GM13976 (cell line): ENCODE measurements at regions not wholly inside any gene's neighbourhood (a gene's known extent, or its start where the extent isn't known, plus 50 kb on each side); places are given as distances from the start of the nearest gene placed in this dataset.

Experiments used
- DNase-seq: peaks from one replicate; pipeline ENCODE4 v3.0.0; 2012; ENCODE audit warnings: low spot score
- CTCF ChIP-seq: IDR thresholded peaks from 2 replicates; pipeline ENCODE4 v1.5.1; 2012; ENCODE audit warnings: borderline replicate concordance, mild to moderate bottlenecking; ENCODE audit not compliant: insufficient read depth; ENCODE audit errors: extremely low read depth, missing control alignments, control extremely low read depth
- in situ Hi-C: fragments of 300-500 bp; cut with MboI; formaldehyde crosslinking; loops from one replicate; pipeline ENCODE4 v1.12.0; 2022; ENCODE audit warnings: low sequenced_read_pairs, mixed read lengths, inconsistent platforms; ENCODE audit not compliant: unreplicated experiment

DNA sequence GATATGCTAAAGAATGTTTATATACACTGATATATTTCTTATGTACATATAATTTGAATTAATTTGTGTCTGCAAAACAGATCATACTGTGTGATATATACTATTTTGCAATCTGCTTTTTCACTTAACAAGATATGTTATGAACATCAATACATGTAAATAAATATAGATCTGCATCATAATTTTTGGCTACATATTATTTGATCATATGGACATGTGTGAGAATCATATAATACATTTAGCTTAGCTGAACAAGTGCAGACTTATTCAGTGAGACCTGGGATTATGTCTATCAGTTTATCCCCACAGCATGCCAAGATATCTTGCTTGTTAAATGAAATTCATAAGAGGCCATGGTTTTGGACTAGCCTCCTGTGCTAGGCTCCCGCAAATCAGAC, 474.3 kb downstream of the ARHGEF28 start:
- no peak for DNase-seq
- in situ Hi-C loops = no loop called here
- TF ChIP-seq CTCF = no peak

- DNase-seq = no peak
- in situ Hi-C loops = no loop called here
- TF ChIP-seq CTCF = no peak
Observed at GRCh38 chr5:74099538-74100267, 473.7 kb downstream of the ARHGEF28 start.

DNA sequence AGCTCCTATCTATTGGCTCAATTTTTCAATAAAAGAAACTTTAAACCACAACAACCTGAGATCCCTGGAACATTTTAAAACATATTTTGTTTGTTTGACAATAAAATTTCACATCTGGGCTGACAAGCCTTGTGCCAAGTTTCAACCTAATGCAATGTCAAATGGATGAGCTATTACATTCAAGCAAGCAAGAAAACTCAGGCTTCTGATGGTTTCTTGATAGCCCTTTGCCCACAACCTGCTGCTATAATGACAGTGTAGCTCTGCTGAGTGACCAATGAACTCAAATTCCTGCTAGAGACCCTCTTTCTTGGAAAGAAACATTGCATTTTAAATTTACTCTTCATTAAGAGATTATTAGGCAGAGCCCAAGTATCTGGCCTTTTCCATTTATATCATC, 472.9 kb downstream of the ARHGEF28 start:
- TF ChIP-seq CTCF = no peak
- in situ Hi-C loops = no loop called here
- DNase-seq = no peak

- TF ChIP-seq CTCF = no peak
- in situ Hi-C loops = no loop called here
- DNase-seq = no peak
Observed at GRCh38 chr5:74098456-74098855, 472.5 kb downstream of the ARHGEF28 start.

- in situ Hi-C loops = no loop called here
- no peak for DNase-seq
- no peak for TF ChIP-seq CTCF
Observed at GRCh38 chr5:74096325-74096724, 470.3 kb downstream of the ARHGEF28 start.

DNA sequence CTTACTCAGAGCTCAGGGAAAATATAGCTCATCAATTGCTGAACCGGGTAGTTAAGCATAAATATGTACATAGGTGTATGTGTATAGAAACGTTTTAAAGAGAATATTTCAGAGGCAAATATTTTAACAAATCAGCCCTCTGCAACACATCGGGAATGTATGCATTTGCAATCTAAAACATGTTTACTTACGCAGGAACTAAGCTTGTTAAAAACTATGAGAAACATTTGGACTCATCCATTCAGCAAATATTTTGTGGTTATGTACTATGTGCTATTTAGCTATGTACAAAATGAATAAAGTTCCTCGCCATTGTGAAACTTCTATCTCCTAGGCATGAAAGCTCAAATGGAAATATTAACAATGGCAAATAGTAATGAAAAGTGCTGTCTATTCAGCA, 469.9 kb downstream of the ARHGEF28 start:
- in situ Hi-C loops = no loop called here
- TF ChIP-seq CTCF = no peak
- DNase-seq = no peak
